Activated T-cell treated with anti-CD3 and anti-CD28 coated beads, Interleukin-2, amount 50 U/mL, for 48 hours (primary cell): ENCODE measurements at regions not wholly inside any gene's neighbourhood (a gene's known extent, or its start where the extent isn't known, plus 50 kb on each side); places are given as distances from the start of the nearest gene placed in this dataset.

Experiments used
- DNase-seq, 2 experiments: peaks; one replicate each; pipeline ENCODE4 v3.0.0-alpha.2; 2020

DNA sequence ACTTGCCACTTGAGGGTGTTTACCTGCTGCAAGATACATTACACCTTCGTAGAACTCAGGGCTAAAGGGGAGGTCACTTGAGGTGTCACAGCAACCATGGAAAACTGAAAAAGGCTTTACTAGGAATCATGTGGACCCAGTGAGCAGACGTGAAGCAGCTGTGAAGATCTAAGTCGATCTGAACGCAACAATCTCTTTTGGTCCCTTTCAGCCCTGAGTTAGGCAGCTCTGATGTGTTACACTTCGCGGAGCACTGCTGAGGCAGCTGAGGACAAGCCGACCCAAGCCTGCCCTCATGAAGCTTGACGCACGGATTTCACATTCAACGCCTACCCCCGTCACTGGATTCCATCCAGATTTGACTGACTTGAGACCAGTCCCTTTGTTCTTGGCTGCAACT is 75.8 kb upstream of the NPAS2 start:
- DNase-seq = no peak

DNA sequence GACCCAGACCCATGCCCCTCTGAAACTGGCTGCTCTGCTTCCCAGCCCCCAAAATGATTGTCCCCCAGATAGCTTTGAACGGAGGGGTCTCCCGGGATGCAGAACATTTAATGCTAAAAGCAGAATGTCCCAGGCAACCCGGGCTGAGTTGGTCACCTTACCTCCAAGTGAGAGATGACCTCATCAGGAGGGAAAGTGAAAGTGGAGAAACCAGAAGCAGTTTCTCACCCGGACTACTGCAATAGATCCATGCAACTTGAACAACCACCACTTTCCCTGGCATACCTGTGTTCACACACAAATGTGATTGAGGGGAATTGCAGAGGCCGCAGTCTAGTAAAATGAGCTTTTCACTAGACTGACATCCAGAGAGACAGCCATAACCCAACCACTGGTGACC is 75.3 kb upstream of the NPAS2 start:
- no peak for DNase-seq

DNA sequence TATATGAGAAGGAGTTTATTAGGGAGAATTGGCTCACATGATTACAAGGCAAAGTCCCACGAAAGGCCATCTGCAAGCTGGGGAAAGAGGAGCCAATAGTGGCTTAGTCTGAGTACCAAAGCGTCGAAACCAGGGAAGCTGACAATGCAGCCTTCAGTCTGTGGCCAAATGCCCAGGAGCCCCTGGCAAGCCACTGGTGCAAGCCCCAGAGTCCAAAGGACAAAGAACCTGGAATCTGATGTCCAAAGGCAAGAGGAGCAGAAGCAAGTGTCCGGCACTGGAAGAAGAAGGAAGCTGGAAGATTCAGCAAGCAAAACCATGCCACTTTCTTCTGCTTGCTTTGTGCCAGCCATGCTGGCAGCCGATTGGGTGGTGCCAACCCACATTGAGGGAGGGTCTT is 74.3 kb upstream of the NPAS2 start:
- no peak for DNase-seq

- DNase-seq = no peak
Observed at GRCh38 chr2:100747551-100747950, 72.4 kb upstream of the NPAS2 start.

- DNase-seq = no peak
Observed at GRCh38 chr2:100747996-100748615, 71.8 kb upstream of the NPAS2 start.

- DNase-seq = no peak
Observed at GRCh38 chr2:100748673-100749072, 71.3 kb upstream of the NPAS2 start.

GRCh38 chr2:100749771-100750542 is 70.0 kb upstream of the NPAS2 start:
- no peak for DNase-seq

- DNase-seq = peak; percentile 36 to 48
Observed at GRCh38 chr2:100751871-100752625, 67.9 kb upstream of the NPAS2 start.

DNA sequence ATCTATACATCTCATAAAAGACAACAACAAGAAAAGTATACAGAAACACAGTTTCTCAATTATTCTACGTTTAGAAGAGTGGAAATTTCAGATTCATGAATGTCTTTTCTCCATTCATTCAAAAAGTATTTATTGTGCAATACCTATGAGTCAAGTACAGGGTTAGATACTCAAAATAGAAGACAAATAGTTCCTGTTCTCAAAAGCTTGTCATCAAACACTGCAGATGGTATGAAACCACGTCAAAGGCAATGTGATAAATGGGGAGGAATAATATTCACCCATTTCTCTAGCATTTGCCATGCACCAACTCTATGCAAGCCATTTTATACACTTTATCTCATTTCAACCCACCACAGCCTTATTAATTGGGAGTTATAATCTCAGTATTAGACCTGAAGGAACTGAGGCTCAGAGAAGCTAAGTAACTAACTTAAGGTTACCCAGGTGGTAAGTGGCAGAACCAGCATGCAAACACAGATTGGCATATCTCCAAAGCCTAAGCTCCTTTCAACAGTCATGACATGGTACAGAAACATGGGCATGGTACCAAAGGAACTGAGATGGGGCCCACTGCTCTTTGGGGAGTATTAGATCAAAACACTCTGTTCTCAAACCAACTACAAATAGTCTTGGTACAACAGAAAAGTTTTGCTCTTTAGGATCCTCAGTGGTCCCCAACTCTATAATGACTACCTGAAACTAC is 67.2 kb upstream of the NPAS2 start:
- DNase-seq = no peak

GRCh38 chr2:100753444-100753843 is 66.5 kb upstream of the NPAS2 start:
- no peak for DNase-seq

- no peak for DNase-seq
Observed at GRCh38 chr2:100753881-100754280, 66.1 kb upstream of the NPAS2 start.

- no peak for DNase-seq
Observed at GRCh38 chr2:100754951-100755350, 65.0 kb upstream of the NPAS2 start.

DNA sequence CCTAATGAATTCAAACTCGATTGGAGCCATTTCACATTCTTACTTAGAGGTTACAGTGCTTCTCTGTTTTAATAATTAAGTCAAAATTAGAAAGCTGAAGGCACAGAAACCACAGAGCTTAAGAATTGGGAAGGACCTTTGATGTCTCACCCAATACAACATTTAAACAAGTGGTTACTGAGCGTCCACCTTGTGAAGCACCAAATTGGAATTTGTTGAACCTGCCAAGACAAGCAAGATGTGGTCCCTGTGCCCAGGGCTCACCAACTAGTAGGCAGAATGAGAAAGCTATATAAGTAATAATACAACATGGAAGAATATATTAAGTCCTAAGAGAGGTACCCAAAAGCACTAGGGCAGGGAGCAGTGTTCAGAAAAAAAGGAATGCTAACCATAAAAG is 64.5 kb upstream of the NPAS2 start:
- no peak for DNase-seq

DNA sequence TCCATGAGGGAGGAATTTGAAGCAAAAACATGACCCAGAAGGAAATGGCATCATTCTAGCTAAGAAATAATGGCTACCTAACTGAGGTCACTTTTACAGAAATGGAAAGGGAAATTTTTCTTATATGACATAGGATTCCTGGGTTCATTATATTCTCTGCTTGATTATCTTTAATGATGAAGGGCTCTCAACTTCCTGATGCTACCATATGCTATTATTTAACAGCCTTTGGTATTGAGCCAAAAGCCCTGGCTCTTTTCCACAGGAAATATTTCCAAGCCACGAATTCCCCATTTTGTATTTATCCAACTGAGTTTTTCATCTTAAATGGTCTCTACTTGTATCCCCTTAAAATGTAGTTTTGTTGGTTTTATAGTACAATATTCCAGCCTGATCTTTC is 63.2 kb upstream of the NPAS2 start:
- DNase-seq = no peak

DNA sequence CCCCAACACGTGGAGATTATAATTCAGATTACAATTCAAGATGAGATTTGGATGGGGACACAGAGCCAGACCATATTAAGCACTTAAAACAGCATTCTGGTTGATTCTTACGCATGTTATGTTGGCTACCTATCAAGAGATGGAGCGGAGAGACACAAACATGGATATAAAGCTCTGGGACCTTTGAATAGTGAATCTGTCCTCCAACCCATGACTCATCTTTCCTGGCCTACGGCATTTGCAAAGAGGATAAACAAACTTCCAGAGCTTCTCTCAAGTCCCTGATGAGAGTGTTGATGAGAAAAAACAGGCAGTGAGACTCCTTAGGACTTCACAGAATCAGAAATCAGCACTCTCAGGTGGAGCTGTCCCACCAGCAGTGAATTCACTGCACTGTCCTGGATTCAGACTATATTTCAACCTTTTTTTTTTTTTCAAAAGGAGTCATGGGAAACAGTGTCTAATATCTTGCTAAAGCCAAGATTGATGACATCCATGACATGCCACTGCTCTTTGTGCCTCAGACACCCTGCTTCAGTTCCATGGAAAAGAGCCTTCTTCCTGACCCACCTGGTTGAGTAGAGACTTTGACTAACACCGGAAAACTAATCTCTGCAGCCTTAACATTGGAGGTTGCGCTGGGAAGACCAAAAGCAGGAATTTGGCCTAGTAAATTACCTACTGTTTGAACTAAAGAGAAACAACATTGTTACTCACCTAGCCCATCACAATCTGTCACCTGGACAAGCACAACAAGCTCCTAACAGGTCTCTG is 62.1 kb upstream of the NPAS2 start:
- DNase-seq = no peak

DNA sequence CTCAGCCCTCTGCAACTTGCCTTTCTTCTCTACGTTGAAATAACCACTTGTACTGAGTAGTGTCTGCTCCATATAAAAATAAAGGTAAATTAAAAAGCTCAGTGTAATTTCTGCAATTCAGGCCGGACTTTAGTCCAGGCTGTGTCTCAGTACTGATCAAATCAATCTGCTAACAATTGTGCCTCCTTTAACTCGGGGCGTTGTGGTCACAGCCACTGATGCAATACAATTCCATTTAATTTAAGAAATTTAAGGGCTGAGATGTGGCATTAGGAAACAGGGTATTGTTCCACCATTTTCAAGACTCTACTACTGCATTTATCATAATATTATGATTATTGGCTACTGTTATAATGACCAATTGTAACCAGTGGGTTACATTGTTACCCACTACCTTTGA is 60.0 kb upstream of the NPAS2 start:
- no peak for DNase-seq

GRCh38 chr2:100761365-100761764 is 58.6 kb upstream of the NPAS2 start:
- no peak for DNase-seq

DNA sequence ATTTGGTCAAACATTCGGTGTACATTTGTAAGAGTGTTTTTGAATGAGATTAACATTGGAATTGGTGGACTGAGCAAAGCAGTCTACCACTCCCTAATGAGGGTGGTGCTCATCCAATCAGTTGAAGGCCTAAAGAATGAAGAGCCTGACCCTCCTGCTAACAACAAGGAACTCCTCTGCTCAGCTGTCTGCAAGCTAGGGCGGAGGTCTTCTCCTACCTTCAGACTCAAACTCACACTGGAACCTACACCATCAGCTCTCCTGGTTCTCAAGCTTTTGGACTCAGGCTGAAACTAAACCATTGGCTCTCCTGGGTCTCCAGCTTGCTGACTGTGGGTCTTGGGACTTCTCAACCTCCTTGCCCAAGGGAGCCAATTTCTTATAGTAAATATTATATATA is 55.5 kb upstream of the NPAS2 start:
- DNase-seq = no peak

DNA sequence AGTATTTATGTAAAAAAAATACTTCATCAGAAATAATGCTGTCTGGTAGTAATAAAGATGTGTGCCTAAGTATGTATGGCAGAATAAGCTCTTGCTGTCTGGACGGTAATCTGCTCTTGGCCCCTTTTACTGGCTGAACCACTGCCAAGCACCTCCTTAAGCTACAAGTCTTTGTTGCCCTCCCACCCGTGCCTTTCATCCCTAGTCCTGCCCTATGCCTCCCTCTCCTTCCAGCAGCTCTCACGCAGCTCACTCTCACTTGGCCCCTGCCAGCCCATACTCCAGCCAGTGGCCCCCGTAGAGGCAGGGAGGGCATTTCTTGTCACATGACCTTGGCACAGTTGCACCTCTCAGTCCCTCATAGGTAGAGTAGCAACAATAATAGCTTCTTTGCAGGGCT is 54.5 kb upstream of the NPAS2 start:
- DNase-seq = no peak

DNA sequence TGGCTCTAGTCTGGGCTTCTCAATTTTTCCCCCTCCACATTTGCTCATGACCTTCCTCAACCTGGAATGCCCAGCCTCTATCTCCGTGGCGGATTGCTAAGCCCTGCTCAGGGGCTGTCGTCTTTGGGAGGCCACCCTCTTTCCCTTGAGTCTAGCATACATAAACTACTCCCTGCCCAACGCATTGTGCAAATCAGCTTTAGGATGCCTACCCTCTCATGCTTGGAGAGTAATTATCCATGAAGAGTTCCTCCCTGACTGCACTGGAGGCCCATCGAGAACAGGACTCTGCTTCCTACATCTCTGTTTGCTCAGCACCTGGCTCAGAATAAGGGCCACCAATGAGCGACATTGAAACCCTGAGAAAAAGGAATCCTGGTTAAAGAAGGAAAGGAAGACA is 53.7 kb upstream of the NPAS2 start:
- no peak for DNase-seq

DNA sequence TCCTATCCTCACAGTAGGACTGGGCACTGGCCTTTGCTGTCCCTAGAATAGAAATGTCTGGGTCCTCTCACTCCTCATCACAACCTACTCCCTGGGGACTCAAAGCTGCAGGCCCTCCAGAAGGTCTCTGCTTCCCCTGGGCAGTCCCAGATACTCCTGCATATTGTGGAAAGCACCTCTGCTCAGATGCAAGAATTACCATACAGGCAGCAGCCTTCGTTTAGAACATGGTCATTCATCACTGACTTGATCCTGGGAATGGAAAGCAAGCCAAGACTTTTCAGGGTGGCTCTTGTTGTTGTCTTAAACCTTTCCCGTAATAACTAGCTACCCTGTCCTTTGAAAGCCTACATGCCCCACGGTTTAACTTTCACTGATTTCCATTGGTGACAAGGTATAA is 53.1 kb upstream of the NPAS2 start:
- no peak for DNase-seq

- DNase-seq = no peak
Observed at GRCh38 chr2:100767224-100767653, 52.7 kb upstream of the NPAS2 start.
